GM12891 (cell line): ENCODE measurements at regions not wholly inside any gene's neighbourhood (a gene's known extent, or its start where the extent isn't known, plus 50 kb on each side); places are given as distances from the start of the nearest gene placed in this dataset.
"Not testable (repeated sequence)": the region's sequence is repeated elsewhere in the genome, so short reads cannot be mapped to it uniquely, and the experiment has no call there.

Experiments
- DNase-seq: peaks from one replicate; pipeline ENCODE4 v3.0.0; 2011; ENCODE audit warnings: low spot score; ENCODE audit not compliant: insufficient read length
- FAIRE-seq: peaks from 2 replicates; lab custom pipeline; 2011; peaks lifted over from hg19 to GRCh38; lab: Jason Lieb, UNC
- PAX5 ChIP-seq: IDR thresholded peaks from 2 replicates; pipeline ENCODE4 v1.6.1; 2011; ENCODE audit warnings: low read length, moderate library complexity, mild to moderate bottlenecking; ENCODE audit not compliant: insufficient read depth, severe bottlenecking
- POLR2A ChIP-seq: IDR thresholded peaks from 2 replicates; pipeline ENCODE4 v1.6.1; 2011; ENCODE audit warnings: low read depth, low read length, control low read depth
- POLR2AphosphoS5 ChIP-seq: IDR thresholded peaks from 2 replicates; pipeline ENCODE4 v1.6.1; 2011; ENCODE audit warnings: low read depth, low read length, control low read depth
- POU2F2 ChIP-seq: IDR thresholded peaks from 2 replicates; pipeline ENCODE4 v1.6.1; 2011; ENCODE audit warnings: low read depth, mild to moderate bottlenecking, control low read depth, low read length, moderate library complexity
- SPI1 ChIP-seq: IDR thresholded peaks from 2 replicates; pipeline ENCODE4 v1.6.1; 2011; ENCODE audit warnings: low read depth, low read length, control low read depth
- TAF1 ChIP-seq: IDR thresholded peaks from 2 replicates; pipeline ENCODE4 v1.6.1; 2011; ENCODE audit warnings: low read depth, low read length, control low read depth

DNA sequence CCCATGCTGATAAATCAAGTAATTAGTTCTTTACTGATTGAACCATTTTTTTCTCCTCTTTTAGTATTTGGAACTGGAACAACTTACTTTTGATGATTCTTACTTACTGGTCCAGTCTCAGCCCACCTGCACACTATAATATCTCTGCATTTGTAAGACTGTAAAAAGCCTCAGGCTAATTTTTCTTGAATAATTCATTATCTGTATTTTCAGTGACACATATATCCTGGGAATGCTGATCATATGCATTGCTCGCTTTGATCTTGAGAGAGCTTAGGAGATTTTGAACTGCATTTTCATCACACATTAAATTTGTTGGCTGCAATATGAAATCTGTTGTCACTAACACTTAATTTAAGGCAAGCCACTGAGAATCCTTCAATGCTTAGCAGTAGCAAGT is 760.6 kb downstream of the EDEM1 start:
- TF ChIP-seq PAX5 (no peak), POLR2AphosphoS5 (no peak), POLR2A (no peak)
- FAIRE-seq: no peak
- no peak for DNase-seq

GRCh38 chr3:5951026-5951425 is 763.5 kb downstream of the EDEM1 start:
- TF ChIP-seq SPI1 (no peak), PAX5 (no peak), TAF1 (no peak), POLR2AphosphoS5 (no peak), POLR2A (no peak), POU2F2 (no peak)
- no peak for FAIRE-seq
- no peak for DNase-seq

DNA sequence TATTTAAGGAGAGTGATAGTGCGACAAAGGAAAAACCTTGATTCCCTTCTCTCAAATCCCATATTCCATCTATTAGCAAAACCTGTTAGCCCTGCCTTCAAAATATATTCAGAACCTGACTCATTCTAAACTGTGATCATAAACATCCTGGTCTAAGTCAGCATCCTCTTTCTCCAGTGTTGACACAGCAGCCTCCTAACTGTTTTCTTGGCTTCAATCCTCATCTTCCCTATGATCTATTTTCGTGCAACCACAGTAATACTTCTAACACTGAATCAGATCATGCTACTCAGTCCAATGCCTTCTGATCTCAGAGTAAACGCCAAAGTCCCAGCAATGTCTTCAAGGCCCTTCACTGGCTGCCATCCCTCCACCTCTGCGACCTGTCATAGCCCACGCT is 785.1 kb downstream of the EDEM1 start:
- TF ChIP-seq PAX5 (no peak), POLR2AphosphoS5 (no peak), SPI1 (no peak), POLR2A (no peak)
- FAIRE-seq (no peak), DNase-seq (no peak)

- no peak for FAIRE-seq
- DNase-seq: no peak
- TF ChIP-seq POU2F2: no peak
- TF ChIP-seq PAX5: no peak
- TF ChIP-seq SPI1: no peak
- no peak for TF ChIP-seq POLR2AphosphoS5
- TF ChIP-seq POLR2A: no peak
These were observed 787.3 kb downstream of the EDEM1 start for GRCh38 chr3:5974630-5975322.

- TF ChIP-seq SPI1 (no peak), PAX5 (no peak), TAF1 (no peak), POU2F2 (no peak), POLR2A (no peak), POLR2AphosphoS5 (no peak)
These were observed 789.8 kb downstream of the EDEM1 start for GRCh38 chr3:5977331-5977730.

DNA sequence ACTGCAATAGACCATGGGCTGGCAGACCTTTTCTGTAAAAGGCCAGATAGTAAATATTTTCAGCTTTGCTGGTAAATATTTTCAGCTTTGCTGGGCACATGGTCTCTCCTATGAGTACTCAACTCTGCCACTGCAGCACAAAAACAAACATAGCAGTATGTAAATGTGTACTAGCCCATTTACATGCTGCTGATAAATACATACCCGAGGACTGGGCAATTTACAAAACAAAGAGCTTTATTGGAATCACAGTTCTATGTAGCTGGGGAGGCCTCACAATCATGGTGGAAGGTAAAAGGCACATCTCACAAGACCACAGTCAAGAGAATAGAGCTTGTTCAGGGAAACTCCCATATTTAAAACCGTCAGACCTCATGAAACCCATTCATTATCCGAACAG is 793.0 kb downstream of the EDEM1 start:
- no peak for DNase-seq
- TF ChIP-seq POLR2A: no peak
- no peak for TF ChIP-seq PAX5
- no peak for TF ChIP-seq TAF1
- TF ChIP-seq POLR2AphosphoS5: no peak
- TF ChIP-seq POU2F2: no peak
- TF ChIP-seq SPI1: no peak
- no peak for FAIRE-seq

More at GRCh38 chr3:5977331-5977730, 789.8 kb downstream of the EDEM1 start:
- no peak for FAIRE-seq
- DNase-seq: no peak

- DNase-seq (no peak), FAIRE-seq (no peak)
- TF ChIP-seq SPI1: no peak
- no peak for TF ChIP-seq POLR2AphosphoS5
- TF ChIP-seq TAF1: no peak
- no peak for TF ChIP-seq POU2F2
- no peak for TF ChIP-seq PAX5
- TF ChIP-seq POLR2A: no peak
These were observed 807.1 kb downstream of the EDEM1 start for GRCh38 chr3:5994651-5995050.

DNA sequence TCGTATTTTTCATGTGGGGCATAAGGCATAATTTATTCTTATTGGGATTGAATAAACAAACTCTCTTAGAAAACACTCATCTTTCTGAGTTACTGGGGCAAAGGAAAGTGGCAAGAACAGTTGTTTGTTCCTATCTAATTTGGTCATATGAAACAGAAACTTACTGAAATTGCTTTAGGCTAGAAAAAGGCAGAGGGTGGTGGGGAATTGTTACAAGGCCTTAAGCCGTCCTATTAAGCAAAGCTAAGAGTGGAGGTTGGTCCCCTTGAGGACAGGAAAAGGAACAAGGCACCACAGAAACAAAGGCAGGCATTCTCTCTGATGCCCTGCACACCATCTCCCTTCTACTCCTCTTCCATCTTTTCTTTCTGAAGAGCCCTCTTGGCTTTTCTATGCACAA is 830.9 kb downstream of the EDEM1 start:
- no peak for TF ChIP-seq POLR2AphosphoS5
- TF ChIP-seq SPI1: no peak
- no peak for TF ChIP-seq TAF1
- TF ChIP-seq PAX5: no peak
- TF ChIP-seq POU2F2: no peak
- no peak for TF ChIP-seq POLR2A
- DNase-seq (no peak), FAIRE-seq (no peak)

DNA sequence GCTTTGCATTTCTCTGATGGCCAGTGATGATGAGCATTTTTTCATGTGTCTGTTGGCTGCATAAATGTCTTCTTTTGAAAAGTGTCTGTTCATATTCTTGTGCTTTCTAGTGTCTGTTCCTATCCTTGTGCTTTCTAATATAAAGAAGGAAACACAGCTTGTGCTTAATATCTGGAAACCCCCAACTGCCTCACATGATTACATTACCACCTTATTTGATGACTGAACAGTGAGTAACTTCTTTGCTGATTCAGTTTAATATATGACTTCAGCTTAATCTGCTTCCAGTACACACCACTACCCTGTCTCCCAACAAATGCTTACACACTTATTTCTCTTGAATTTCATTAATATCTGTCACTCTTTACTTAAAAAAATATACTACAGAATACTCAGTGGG is 835.1 kb downstream of the EDEM1 start:
- TF ChIP-seq POLR2A (no peak), POLR2AphosphoS5 (no peak), POU2F2 (no peak), TAF1 (no peak), SPI1 (no peak), PAX5 (no peak)
- FAIRE-seq (no peak), DNase-seq (no peak)

DNA sequence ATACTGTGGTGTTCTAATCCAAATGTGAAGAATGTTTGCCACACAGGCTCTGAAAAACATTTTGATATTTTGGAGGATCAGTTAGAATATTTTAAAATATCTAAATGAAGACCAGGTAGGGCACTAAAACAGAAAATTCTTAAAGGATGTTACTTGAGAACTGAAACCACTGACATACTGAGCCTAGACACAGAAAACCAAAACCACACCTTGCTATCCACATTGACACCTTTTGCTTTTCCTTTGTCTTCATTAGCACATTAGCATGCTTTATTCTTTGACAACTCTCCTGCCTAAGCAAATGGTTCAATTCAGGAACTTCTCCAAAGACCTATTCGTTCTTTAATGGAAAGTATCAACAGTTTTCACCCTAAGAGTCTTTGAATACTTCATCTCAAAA is 835.9 kb upstream of the GRM7 start:
- DNase-seq: no peak
- TF ChIP-seq SPI1 (no peak), PAX5 (no peak), TAF1 (no peak), POLR2AphosphoS5 (no peak), POLR2A (no peak), POU2F2 (no peak)
- no peak for FAIRE-seq

- DNase-seq, FAIRE-seq: not testable (repeated sequence)
These were observed 830.3 kb upstream of the GRM7 start for GRCh38 chr3:6030648-6031047.
